ENCODE measurements at regions not wholly inside any gene's neighbourhood (a gene's known extent, or its start where the extent isn't known, plus 50 kb on each side); places are given as distances from the start of the nearest gene placed in this dataset.

GRCh38 chr3:25151281-25151902, 276.7 kb upstream of the RARB start:
- TF ChIP-seq CTCF (IDR thresholded peaks at IDR 0.05) (no peak), POLR2A (IDR thresholded peaks at IDR 0.05) (no peak)
